ENCODE measurements at regions not wholly inside any gene's neighbourhood (a gene's known extent, or its start where the extent isn't known, plus 50 kb on each side); places are given as distances from the start of the nearest gene placed in this dataset.

DNA sequence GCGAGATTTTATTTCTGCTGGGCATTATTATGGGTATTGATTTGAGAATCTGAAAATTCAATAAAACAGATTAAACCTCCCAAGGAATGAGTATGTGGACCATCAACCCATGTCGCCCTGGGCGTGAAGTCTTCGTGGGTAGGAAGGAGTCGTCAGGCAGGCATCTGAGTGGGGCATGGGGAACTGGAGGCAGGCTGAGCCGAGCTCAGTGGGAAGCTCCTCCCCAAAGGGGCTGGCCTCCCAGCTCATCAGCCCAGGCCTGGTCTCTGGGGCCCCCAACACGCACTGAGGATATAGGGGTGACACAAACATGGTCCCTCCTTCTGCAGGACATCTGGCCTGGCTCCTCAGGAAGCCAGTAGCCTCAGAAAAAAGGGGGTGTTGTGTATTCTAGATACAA is 265.2 kb downstream of the TFCP2L1 start:
- no peaks in the 10 kb centered on the region for H4K20me1 ChIP-seq (ENCODE audit: insufficient read depth)
- no peak for TF ChIP-seq EGR1 (IDR thresholded peaks at IDR 0.05; ENCODE audit: low read depth)
- no peak for TF ChIP-seq ZNF274 (IDR thresholded peaks at IDR 0.05; ENCODE audit: low read depth, low read length)
- no peak for TF ChIP-seq ZFX (IDR thresholded peaks at IDR 0.05)
- no peaks in the 10 kb centered on the region for H3K4me1 ChIP-seq (ENCODE audit: control insufficient read depth in 1 of 2, insufficient read depth in 2 of 2, low read length in 2 of 2)
- CTCF ChIA-PET, result no interaction called here
- DNase-seq (ENCODE audit: low read depth, low spot score) (no peak), ATAC-seq (peak; percentile 70)
- POLR2A ChIA-PET, result no interaction called here
- RAD21 ChIA-PET (ENCODE audit: low non-redundant PET in 1 of 2, low total read pairs in 2 of 2, uncharacterized antibody in 2 of 2, unreplicated experiment in 2 of 2), result no interaction called here
- no peaks in the 10 kb centered on the region for H3K79me2 ChIP-seq (ENCODE audit: insufficient read depth, low read length)
- H3K9me3 ChIP-seq (ENCODE audit: control insufficient read depth in 1 of 2, insufficient read depth in 1 of 2, low read depth in 1 of 2, low read length in 2 of 2), result no peaks in the 10 kb centered on the region
- intact Hi-C loops (cut with micrococcal nuclease), result no loop called here
- no peak overlapping the region for H3K4me2 ChIP-seq (ENCODE audit: low read length)
- no peak overlapping the region for H3K9ac ChIP-seq (ENCODE audit: low read length)
- no peak overlapping the region for H3K4me3 ChIP-seq (replicated peaks in 1 of 2; ENCODE audit: low read depth in 1 of 2, low read length in 2 of 2)
- H3K27ac ChIP-seq (ENCODE audit: low read depth, low read length), result no peak overlapping the region
- no peaks in the 10 kb centered on the region for H3K27me3 ChIP-seq (ENCODE audit: insufficient read depth, low read length)
- no peaks in the 10 kb centered on the region for H3K36me3 ChIP-seq (ENCODE audit: control insufficient read depth in 1 of 2, insufficient read depth in 2 of 2, low read length in 2 of 2)
- BruUV-seq (replicated peaks), result no TSS peak
- no peaks in the 10 kb centered on the region for H3K9me2 ChIP-seq (ENCODE audit: insufficient read depth)
- no peak overlapping the region for H2AFZ ChIP-seq (ENCODE audit: low read depth, low read length, poor library complexity, severe bottlenecking)

DNA sequence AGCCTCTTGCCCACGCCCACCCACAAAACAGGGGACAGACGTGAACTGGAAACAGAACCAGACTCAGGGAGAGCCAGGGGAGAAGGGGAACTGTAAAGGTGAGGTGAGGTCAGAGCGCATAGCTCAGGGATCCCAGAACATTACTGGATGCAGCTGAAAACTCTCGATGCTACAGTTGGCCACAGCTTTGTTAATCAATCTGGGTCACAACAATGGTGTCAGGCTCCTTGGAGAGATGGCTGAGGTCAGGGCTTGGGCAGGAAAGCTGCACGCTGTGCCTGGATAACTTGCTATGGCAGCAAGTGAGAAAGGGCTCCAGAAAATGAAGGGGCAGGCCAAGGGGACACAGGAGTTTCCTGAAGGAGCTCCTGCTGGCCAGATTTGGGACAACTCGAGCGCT is 263.3 kb downstream of the TFCP2L1 start:
- intact Hi-C loops (cut with micrococcal nuclease), result no loop called here
- no peak for DNase-seq (ENCODE audit: low read depth, low spot score)
- H3K4me3 ChIP-seq (replicated peaks in 1 of 2; ENCODE audit: low read depth in 1 of 2, low read length in 2 of 2), result no peak overlapping the region
- H2AFZ ChIP-seq (ENCODE audit: low read depth, low read length, poor library complexity, severe bottlenecking), result no peak overlapping the region
- H3K36me3 ChIP-seq (ENCODE audit: control insufficient read depth in 1 of 2, insufficient read depth in 2 of 2, low read length in 2 of 2), result no peaks in the 10 kb centered on the region
- no TSS peak for BruUV-seq (replicated peaks)
- no peaks in the 10 kb centered on the region for H3K9me3 ChIP-seq (ENCODE audit: control insufficient read depth in 1 of 2, insufficient read depth in 1 of 2, low read depth in 1 of 2, low read length in 2 of 2)
- H3K27ac ChIP-seq (ENCODE audit: low read depth, low read length), result no peak overlapping the region
- no peak overlapping the region for H3K9ac ChIP-seq (ENCODE audit: low read length)
- H3K79me2 ChIP-seq (ENCODE audit: insufficient read depth, low read length), result no peaks in the 10 kb centered on the region
- ChIA-PET POLR2A (no interaction called here), CTCF (no interaction called here), RAD21 (ENCODE audit: low non-redundant PET in 1 of 2, low total read pairs in 2 of 2, uncharacterized antibody in 2 of 2, unreplicated experiment in 2 of 2) (no interaction called here)
- H4K20me1 ChIP-seq (ENCODE audit: insufficient read depth), result no peaks in the 10 kb centered on the region
- no peaks in the 10 kb centered on the region for H3K27me3 ChIP-seq (ENCODE audit: insufficient read depth, low read length)
- ATAC-seq, result 0 out of 2 replicates have a peak, but pooled peaks have one; percentile 36
- no peak overlapping the region for H3K4me2 ChIP-seq (ENCODE audit: low read length)
- no peaks in the 10 kb centered on the region for H3K4me1 ChIP-seq (ENCODE audit: control insufficient read depth in 1 of 2, insufficient read depth in 2 of 2, low read length in 2 of 2)
- H3K9me2 ChIP-seq (ENCODE audit: insufficient read depth), result no peaks in the 10 kb centered on the region
- no peak for TF ChIP-seq SRF (IDR thresholded peaks at IDR 0.05; ENCODE audit: low read depth)
- TF ChIP-seq ZFX (IDR thresholded peaks at IDR 0.05), result no peak
- TF ChIP-seq ZBTB33 (IDR thresholded peaks at IDR 0.05; ENCODE audit: extremely low read depth, insufficient replicate concordance, low read length), result no peak
- no peak for TF ChIP-seq EGR1 (IDR thresholded peaks at IDR 0.05; ENCODE audit: low read depth)
- no peak for TF ChIP-seq ZNF274 (IDR thresholded peaks at IDR 0.05; ENCODE audit: low read depth, low read length)
- no peak for TF ChIP-seq YY1 (IDR thresholded peaks at IDR 0.05; ENCODE audit: extremely low read depth, insufficient replicate concordance, low read depth, low read length)
- TF ChIP-seq SP1 (IDR thresholded peaks at IDR 0.05; ENCODE audit: low read depth), result no peak
- TF ChIP-seq POLR2A (IDR thresholded peaks at IDR 0.05; ENCODE audit: borderline replicate concordance, extremely low read depth, insufficient read depth, insufficient read length), result no peak
- TF ChIP-seq SIN3A (IDR thresholded peaks at IDR 0.05; ENCODE audit: low read depth), result no peak
- no peak for TF ChIP-seq ELF1 (IDR thresholded peaks at IDR 0.05; ENCODE audit: borderline replicate concordance, low read depth)
- TF ChIP-seq TCF7L2 (IDR thresholded peaks at IDR 0.05; ENCODE audit: borderline replicate concordance, extremely low read depth, insufficient read depth, insufficient read length), result no peak
- TF ChIP-seq JUND (IDR thresholded peaks at IDR 0.05), result no peak
- TF ChIP-seq, protein P1, sequence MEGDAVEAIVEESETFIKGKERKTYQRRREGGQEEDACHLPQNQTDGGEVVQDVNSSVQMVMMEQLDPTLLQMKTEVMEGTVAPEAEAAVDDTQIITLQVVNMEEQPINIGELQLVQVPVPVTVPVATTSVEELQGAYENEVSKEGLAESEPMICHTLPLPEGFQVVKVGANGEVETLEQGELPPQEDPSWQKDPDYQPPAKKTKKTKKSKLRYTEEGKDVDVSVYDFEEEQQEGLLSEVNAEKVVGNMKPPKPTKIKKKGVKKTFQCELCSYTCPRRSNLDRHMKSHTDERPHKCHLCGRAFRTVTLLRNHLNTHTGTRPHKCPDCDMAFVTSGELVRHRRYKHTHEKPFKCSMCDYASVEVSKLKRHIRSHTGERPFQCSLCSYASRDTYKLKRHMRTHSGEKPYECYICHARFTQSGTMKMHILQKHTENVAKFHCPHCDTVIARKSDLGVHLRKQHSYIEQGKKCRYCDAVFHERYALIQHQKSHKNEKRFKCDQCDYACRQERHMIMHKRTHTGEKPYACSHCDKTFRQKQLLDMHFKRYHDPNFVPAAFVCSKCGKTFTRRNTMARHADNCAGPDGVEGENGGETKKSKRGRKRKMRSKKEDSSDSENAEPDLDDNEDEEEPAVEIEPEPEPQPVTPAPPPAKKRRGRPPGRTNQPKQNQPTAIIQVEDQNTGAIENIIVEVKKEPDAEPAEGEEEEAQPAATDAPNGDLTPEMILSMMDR (IDR thresholded peaks at IDR 0.05 in 2 of 3, conservative IDR thresholded peaks at IDR 0.05 in 1 of 3; ENCODE audit: borderline replicate concordance in 1 of 3, insufficient read depth in 1 of 3, low read depth in 2 of 3, low read length in 2 of 3), result no peak
- no peak for TF ChIP-seq POLR2AphosphoS5 (IDR thresholded peaks at IDR 0.05; ENCODE audit: low read depth, low read length)
- no peak for TF ChIP-seq CEBPB (IDR thresholded peaks at IDR 0.05; ENCODE audit: low read depth)
- no peak for TF ChIP-seq EZH2 (IDR thresholded peaks at IDR 0.05)
